C4-2B (cell line): ENCODE measurements at regions not wholly inside any gene's neighbourhood (a gene's known extent, or its start where the extent isn't known, plus 50 kb on each side); places are given as distances from the start of the nearest gene placed in this dataset.
"Not testable (repeated sequence)": the region's sequence is repeated elsewhere in the genome, so short reads cannot be mapped to it uniquely, and the experiment has no call there.

ENCODE experiments used
- ZFX ChIP-seq: fragments of 450-650 bp; IDR thresholded peaks from 2 replicates; pipeline ENCODE4 v1.6.1; 2017
- TF ChIP-seq, protein P1 (sequence below): fragments of 450-650 bp; conservative IDR thresholded peaks from 2 replicates; pipeline ENCODE4 v1.5.1; 2017; ENCODE audit warnings: mild to moderate bottlenecking

GRCh38 chr12:105535033-105535432, 204.5 kb downstream of the C12orf75 start:
- TF ChIP-seq, protein P1, sequence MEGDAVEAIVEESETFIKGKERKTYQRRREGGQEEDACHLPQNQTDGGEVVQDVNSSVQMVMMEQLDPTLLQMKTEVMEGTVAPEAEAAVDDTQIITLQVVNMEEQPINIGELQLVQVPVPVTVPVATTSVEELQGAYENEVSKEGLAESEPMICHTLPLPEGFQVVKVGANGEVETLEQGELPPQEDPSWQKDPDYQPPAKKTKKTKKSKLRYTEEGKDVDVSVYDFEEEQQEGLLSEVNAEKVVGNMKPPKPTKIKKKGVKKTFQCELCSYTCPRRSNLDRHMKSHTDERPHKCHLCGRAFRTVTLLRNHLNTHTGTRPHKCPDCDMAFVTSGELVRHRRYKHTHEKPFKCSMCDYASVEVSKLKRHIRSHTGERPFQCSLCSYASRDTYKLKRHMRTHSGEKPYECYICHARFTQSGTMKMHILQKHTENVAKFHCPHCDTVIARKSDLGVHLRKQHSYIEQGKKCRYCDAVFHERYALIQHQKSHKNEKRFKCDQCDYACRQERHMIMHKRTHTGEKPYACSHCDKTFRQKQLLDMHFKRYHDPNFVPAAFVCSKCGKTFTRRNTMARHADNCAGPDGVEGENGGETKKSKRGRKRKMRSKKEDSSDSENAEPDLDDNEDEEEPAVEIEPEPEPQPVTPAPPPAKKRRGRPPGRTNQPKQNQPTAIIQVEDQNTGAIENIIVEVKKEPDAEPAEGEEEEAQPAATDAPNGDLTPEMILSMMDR: not testable (repeated sequence)
- TF ChIP-seq ZFX: not testable (repeated sequence)
